Neutrophil (primary cell): ENCODE measurements at regions not wholly inside any gene's neighbourhood (a gene's known extent, or its start where the extent isn't known, plus 50 kb on each side); places are given as distances from the start of the nearest gene placed in this dataset.
A peak's percentile ranks its signal among the peaks of the same experiment; 100 is the strongest.

Experiments
- H3K27ac ChIP-seq: fragments of 200-600 bp; sonication (generic); 2 replicates; pipeline ENCODE4 v1.5.1; 2016; ENCODE audit warnings: mild to moderate bottlenecking, moderate library complexity
- H3K27me3 ChIP-seq: fragments of 200-600 bp; sonication (generic); 2 replicates; pipeline ENCODE4 v1.6.0; 2016; ENCODE audit warnings: mild to moderate bottlenecking
- H3K36me3 ChIP-seq: fragments of 200-600 bp; sonication (generic); 2 replicates; pipeline ENCODE4 v1.5.1; 2017
- H3K4me1 ChIP-seq, 2 experiments: fragments of 200-600 bp in 1 of 2; sonication (generic) in 1 of 2; 1 replicate in 1 of 2; 2 replicates in 1 of 2; pipeline versions ENCODE4 v1.5.1 to v1.6.1; 2013 to 2016; ENCODE audit warnings: low read depth in 1 of 2, low read length in 1 of 2, mild to moderate bottlenecking in 1 of 2, moderate library complexity in 1 of 2; ENCODE audit not compliant: control insufficient read depth in 1 of 2, insufficient read depth in 1 of 2
- H3K4me3 ChIP-seq, 2 experiments: fragments of 200-600 bp in 1 of 2; sonication (generic) in 1 of 2; 1 replicate in 1 of 2; 2 replicates in 1 of 2; pipeline ENCODE4 v1.5.1; 2013 to 2016; ENCODE audit warnings: low read depth in 1 of 2, low read length in 1 of 2, mild to moderate bottlenecking in 1 of 2, moderate library complexity in 1 of 2
- H3K9me3 ChIP-seq: fragments of 200-600 bp; sonication (generic); 2 replicates; pipeline ENCODE4 v1.5.1; 2016
- TF ChIP-seq, protein P1 (sequence below): fragments of 200-600 bp; sonication (generic); IDR thresholded peaks from 2 replicates; pipeline ENCODE4 v1.5.1; 2016; ENCODE audit warnings: antibody characterized with exemption

DNA sequence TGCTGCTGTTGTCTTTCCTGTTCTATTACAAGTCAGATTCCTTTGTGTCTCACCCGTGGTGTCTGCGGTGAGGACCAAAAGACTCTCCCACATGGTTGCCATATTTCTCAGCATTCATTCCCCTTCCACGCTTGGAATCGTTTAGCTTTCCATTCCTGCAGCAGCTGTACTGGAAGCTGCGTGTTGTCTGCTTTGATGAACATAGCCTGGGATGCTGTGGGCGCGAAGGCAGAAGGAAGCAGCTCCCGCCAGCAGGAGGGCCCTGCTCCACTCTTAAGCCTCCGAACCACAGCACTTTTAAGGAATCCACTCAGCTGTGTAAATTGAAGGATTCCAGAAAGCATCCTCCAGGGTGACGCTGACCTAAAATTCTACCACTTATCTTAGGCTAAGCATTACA is 303.6 kb upstream of the PITRM1 start:
- Histone ChIP-seq H3K27ac (no peak overlapping the region), H3K27me3 (peaks cover 16% of the 10 kb centered on the region), H3K4me1 (peaks cover 26 to 33% of the 10 kb centered on the region in 2 experiments), H3K36me3 (no peaks in the 10 kb centered on the region), H3K4me3 (no peak overlapping the region), H3K9me3 (no peaks in the 10 kb centered on the region)
- TF ChIP-seq, protein P1, sequence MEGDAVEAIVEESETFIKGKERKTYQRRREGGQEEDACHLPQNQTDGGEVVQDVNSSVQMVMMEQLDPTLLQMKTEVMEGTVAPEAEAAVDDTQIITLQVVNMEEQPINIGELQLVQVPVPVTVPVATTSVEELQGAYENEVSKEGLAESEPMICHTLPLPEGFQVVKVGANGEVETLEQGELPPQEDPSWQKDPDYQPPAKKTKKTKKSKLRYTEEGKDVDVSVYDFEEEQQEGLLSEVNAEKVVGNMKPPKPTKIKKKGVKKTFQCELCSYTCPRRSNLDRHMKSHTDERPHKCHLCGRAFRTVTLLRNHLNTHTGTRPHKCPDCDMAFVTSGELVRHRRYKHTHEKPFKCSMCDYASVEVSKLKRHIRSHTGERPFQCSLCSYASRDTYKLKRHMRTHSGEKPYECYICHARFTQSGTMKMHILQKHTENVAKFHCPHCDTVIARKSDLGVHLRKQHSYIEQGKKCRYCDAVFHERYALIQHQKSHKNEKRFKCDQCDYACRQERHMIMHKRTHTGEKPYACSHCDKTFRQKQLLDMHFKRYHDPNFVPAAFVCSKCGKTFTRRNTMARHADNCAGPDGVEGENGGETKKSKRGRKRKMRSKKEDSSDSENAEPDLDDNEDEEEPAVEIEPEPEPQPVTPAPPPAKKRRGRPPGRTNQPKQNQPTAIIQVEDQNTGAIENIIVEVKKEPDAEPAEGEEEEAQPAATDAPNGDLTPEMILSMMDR = no peak

DNA sequence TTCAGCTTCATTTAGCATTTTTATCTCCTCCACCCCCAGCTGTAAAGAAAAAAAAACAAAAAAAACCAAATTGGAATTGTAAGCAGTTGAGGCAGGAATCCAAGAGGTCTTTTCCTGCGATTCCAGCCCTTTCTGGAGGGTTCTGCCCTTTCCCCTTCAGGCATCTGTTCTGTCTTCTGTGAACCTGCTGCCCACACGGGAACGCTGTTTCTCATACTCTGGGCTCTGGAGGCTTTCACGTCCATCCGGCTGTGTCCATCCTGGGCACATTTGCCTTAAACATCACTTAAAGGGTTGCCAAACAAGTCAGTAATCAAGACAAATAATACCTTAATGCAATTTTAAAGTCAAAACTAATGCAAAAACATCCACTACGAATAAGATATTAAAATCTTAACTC is 302.8 kb upstream of the PITRM1 start:
- no peak overlapping the region for H3K27ac ChIP-seq
- H3K36me3 ChIP-seq = no peaks in the 10 kb centered on the region
- H3K9me3 ChIP-seq = no peaks in the 10 kb centered on the region
- TF ChIP-seq, protein P1 = no peak
- peaks cover 16% of the 10 kb centered on the region for H3K27me3 ChIP-seq
- peaks cover 26 to 41% of the 10 kb centered on the region in 2 experiments for H3K4me1 ChIP-seq
- no peak overlapping the region for H3K4me3 ChIP-seq

DNA sequence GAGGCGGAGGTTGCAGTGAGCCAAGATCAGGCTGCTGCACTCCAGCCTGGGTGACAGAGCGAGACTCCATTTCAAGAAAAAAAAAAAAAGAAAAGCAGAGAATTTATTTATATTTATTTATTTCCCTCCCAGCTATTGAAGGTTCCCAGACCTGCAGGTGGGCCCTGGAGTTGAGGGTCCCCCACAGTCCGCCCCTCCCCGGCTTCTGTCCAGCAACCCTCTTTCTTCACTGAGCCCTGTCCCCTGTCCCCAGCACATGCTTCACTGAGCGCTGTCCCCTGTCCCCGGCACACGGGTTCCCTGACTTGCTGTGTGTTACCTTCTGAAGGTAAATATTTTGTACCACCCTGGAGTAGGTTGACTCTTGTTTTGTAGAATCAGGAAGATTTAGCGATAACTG is 301.7 kb upstream of the PITRM1 start:
- H3K27ac ChIP-seq = no peak overlapping the region
- H3K4me3 ChIP-seq = no peak overlapping the region
- TF ChIP-seq, protein P1 = no peak
- no peaks in the 10 kb centered on the region for H3K36me3 ChIP-seq
- H3K4me1 ChIP-seq = peaks cover 36 to 52% of the 10 kb centered on the region in 2 experiments
- H3K9me3 ChIP-seq = no peaks in the 10 kb centered on the region
- H3K27me3 ChIP-seq = peaks cover 16% of the 10 kb centered on the region

DNA sequence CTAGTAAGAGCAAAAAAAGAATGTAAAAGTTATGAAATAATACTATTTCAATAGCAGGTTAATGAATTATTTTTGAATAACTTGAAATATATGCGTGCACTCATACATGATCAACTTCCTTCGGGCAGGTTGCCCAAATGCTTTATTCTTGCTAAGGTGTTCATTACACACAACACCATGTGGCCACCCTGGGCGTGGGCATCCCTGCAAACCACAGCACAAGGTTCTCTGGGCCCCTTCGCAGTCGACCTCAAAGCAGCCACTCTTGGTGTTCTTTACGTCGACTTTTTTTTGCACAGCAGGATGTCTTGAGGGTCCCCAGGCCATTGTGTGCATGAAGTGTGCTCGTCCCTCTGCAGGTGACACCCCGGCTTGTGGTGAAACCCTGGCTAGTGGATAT is 300.7 kb upstream of the PITRM1 start:
- Histone ChIP-seq H3K4me3 (peak overlapping the region; percentile 42 to 45), H3K27me3 (peaks cover 16% of the 10 kb centered on the region), H3K27ac (peak overlapping the region; percentile 88), H3K9me3 (no peaks in the 10 kb centered on the region), H3K4me1 (peaks cover 46 to 62% of the 10 kb centered on the region in 2 experiments), H3K36me3 (no peaks in the 10 kb centered on the region)
- TF ChIP-seq, protein P1 = no peak

DNA sequence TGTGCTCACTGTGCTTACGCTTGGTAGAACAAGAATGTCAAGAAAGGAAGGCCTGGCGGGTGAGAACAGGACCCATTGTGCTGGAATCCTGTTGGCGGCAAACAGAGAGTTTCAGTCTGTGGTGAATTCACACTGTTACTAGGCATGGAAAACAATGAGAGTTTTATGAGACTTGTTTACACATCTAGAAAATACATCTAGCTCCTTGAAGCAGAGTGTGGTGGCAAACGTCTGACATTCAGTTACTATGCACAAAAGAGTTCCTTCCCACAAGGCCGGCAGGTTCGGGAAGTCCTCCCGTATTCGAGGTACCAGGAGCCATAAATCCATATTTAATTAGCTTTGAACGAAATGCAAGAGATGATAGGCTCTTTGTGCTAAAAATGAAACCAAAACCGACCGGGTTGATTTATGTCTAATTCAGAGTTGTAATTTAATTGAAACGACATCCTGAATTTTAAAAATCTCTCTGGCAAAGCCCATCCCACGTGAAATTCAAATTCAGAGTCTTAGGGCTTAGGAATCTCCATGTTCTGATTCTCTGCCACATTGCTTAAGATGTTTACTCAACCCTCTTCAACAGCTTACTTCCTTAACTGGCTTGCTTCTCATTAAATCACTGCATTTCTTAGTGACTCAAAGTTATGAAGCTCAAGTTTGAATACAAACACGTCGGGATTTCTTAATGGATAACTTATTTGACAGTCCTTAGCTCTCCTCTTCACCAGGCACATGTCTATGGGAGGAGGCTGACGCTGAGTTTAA is 299.9 kb upstream of the PITRM1 start:
- no peaks in the 10 kb centered on the region for H3K36me3 ChIP-seq
- peaks cover 16% of the 10 kb centered on the region for H3K27me3 ChIP-seq
- peak overlapping the region; percentile 42 to 45 for H3K4me3 ChIP-seq
- TF ChIP-seq, protein P1 = no peak
- H3K4me1 ChIP-seq = peaks cover 54 to 64% of the 10 kb centered on the region in 2 experiments
- H3K9me3 ChIP-seq = no peaks in the 10 kb centered on the region
- H3K27ac ChIP-seq = peak overlapping the region; percentile 88
